Sigmoid colon (tissue), 6 donors: ENCODE measurements at regions not wholly inside any gene's neighbourhood (a gene's known extent, or its start where the extent isn't known, plus 50 kb on each side); places are given as distances from the start of the nearest gene placed in this dataset.

Source experiments
- DNase-seq: peaks from one replicate; pipeline ENCODE4 v3.0.0-alpha.2; 2019
- H3K27ac ChIP-seq, 4 donors: fragments of 200-600 bp; sonication (generic); one replicate each; pipeline ENCODE4 v1.5.1; 2016 to 2019; ENCODE audit warnings: mild to moderate bottlenecking in 1 of 4
- H3K27me3 ChIP-seq, 3 donors: fragments of 200-600 bp; sonication (generic); one replicate each; pipeline ENCODE4 v1.5.1; 2019; ENCODE audit warnings: mild to moderate bottlenecking in 1 of 3
- H3K36me3 ChIP-seq, 4 donors: fragments of 200-600 bp; sonication (generic); one replicate each; pipeline ENCODE4 v1.5.1; 2016 to 2019
- H3K4me1 ChIP-seq, 4 donors: fragments of 200-600 bp; sonication (generic); one replicate each; pipeline ENCODE4 v1.5.1; 2017 to 2019
- H3K4me3 ChIP-seq, 4 donors: fragments of 200-600 bp; sonication (generic); one replicate each; pipeline ENCODE4 v1.5.1; 2017 to 2019; ENCODE audit warnings: mild to moderate bottlenecking in 2 of 4, moderate library complexity in 1 of 4
- H3K9me3 ChIP-seq, 4 donors: fragments of 200-600 bp in 3 of 4; sonication (generic) in 3 of 4; one replicate each; pipeline versions ENCODE4 v1.5.1 to v1.6.1; 2013 to 2019
- EP300 ChIP-seq, 4 donors: sonication (generic); formaldehyde crosslinking; IDR thresholded peaks; one replicate each; pipeline ENCODE4 v1.6.1; 2017; ENCODE audit warnings: antibody characterized with exemption in 4 of 4
- POLR2A ChIP-seq, 2 donors: fragments of 450-650 bp; IDR thresholded peaks; one replicate each; pipeline ENCODE4 v1.6.1; 2016; ENCODE audit warnings: antibody characterized with exemption in 2 of 2, mild to moderate bottlenecking in 2 of 2, moderate library complexity in 2 of 2
- POLR2AphosphoS5 ChIP-seq, 4 donors: sonication (generic); formaldehyde crosslinking; IDR thresholded peaks; one replicate each; pipeline ENCODE4 v1.6.1; 2017; ENCODE audit warnings: antibody characterized with exemption in 4 of 4
- WGBS, 2 donors: extraction: QIAGEN DNeasy Blood & Tissue Kit; methylation state at CpG; one replicate each; pipeline ENCODE4 v1.1.7; 2013; 5-methylcytosine and 5-hydroxymethylcytosine counted together
- intact Hi-C: fragments of 100-400 bp; cut with DNase I; formaldehyde crosslinking; loops from one replicate; pipeline ENCODE4 v1.15.1; 2023
- TF ChIP-seq, protein P1 (sequence below), 4 experiments: fragments of 450-650 bp in 3 of 4; fragments of 200-600 bp in 1 of 4; IDR thresholded peaks; one replicate each; pipeline ENCODE4 v1.5.1; 2016 to 2019; ENCODE audit warnings: antibody characterized with exemption in 4 of 4, mild to moderate bottlenecking in 3 of 4, moderate library complexity in 2 of 4
- donor health status: healthy with polysubstance abuse.
- donor health status: healthy.

DNA sequence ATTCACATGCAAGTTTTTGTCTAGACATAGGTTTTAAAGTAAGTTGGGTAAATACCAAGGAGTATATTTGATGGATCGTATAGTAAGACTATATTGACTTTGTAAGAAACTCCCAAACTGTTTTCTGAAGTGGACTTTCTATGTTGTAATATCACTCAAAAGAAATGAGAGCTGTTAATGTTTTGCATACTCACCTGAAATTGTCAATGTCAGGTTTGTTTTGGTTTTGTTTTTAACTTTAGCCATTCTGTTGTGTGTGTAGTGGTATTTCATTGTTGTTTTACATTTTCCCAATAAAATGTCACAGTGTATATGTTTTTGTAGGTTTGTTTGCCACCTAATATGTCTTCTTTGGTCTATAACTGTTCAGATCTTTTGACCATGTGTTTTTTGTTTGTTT is 375.7 kb upstream of the CDH9 start:
- no peaks in the 10 kb centered on the region for H3K27me3 ChIP-seq

GRCh38 chr5:27412384-27412783 is 374.0 kb upstream of the CDH9 start:
- no peak for DNase-seq
- intact Hi-C loops: no loop called here
- no peaks in the 10 kb centered on the region for H3K9me3 ChIP-seq
- H3K27me3 ChIP-seq: no peaks in the 10 kb centered on the region
- no peak for TF ChIP-seq POLR2AphosphoS5 (IDR thresholded peaks at IDR 0.05)
- TF ChIP-seq, protein P1, sequence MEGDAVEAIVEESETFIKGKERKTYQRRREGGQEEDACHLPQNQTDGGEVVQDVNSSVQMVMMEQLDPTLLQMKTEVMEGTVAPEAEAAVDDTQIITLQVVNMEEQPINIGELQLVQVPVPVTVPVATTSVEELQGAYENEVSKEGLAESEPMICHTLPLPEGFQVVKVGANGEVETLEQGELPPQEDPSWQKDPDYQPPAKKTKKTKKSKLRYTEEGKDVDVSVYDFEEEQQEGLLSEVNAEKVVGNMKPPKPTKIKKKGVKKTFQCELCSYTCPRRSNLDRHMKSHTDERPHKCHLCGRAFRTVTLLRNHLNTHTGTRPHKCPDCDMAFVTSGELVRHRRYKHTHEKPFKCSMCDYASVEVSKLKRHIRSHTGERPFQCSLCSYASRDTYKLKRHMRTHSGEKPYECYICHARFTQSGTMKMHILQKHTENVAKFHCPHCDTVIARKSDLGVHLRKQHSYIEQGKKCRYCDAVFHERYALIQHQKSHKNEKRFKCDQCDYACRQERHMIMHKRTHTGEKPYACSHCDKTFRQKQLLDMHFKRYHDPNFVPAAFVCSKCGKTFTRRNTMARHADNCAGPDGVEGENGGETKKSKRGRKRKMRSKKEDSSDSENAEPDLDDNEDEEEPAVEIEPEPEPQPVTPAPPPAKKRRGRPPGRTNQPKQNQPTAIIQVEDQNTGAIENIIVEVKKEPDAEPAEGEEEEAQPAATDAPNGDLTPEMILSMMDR (IDR thresholded peaks at IDR 0.05): no peak
- TF ChIP-seq EP300 (IDR thresholded peaks at IDR 0.05): no peak
- no peak for TF ChIP-seq POLR2A (IDR thresholded peaks at IDR 0.05)
- no peaks in the 10 kb centered on the region for H3K4me1 ChIP-seq
- 78 to 88% methylated on average over 1 of the region's 1 CpG for WGBS, 2 donors
- no peaks in the 10 kb centered on the region for H3K36me3 ChIP-seq
- H3K27ac ChIP-seq: no peak overlapping the region
- no peak overlapping the region for H3K4me3 ChIP-seq

More for the DNA sequence above, 375.7 kb upstream of the CDH9 start:
- H3K9me3 ChIP-seq: no peaks in the 10 kb centered on the region
- no peaks in the 10 kb centered on the region for H3K4me1 ChIP-seq
- H3K4me3 ChIP-seq: no peak overlapping the region
- intact Hi-C loops: no loop called here
- DNase-seq: no peak
- 83 to 84% methylated on average over 1 of the region's 1 CpG for WGBS, 2 donors
- H3K36me3 ChIP-seq: no peaks in the 10 kb centered on the region
- TF ChIP-seq POLR2A (IDR thresholded peaks at IDR 0.05): no peak
- TF ChIP-seq, protein P1 (IDR thresholded peaks at IDR 0.05): no peak
- no peak for TF ChIP-seq EP300 (IDR thresholded peaks at IDR 0.05)
- no peak for TF ChIP-seq POLR2AphosphoS5 (IDR thresholded peaks at IDR 0.05)
- no peak overlapping the region for H3K27ac ChIP-seq

DNA sequence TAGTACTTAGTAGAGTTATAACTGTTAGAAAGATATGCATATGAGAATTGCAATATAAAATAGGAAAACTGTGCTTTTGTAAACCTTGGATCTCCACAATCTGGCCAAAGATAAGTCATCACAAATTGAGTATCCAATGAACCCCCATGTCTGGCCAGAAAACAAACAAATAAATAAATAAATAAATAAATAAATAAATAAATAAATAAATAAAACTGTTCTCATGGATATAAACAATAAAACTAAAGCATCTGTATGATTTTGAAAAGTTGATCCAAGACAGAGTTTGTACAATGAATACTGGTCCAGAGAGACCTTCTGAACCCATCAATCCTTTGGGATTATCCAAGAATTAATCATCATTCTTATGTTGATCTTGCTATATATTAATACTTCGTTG is 367.6 kb upstream of the CDH9 start:
- H3K36me3 ChIP-seq: no peaks in the 10 kb centered on the region
- H3K4me1 ChIP-seq: no peaks in the 10 kb centered on the region
- DNase-seq: no peak
- no peaks in the 10 kb centered on the region for H3K27me3 ChIP-seq
- 49 to 76% methylated on average over 1 of the region's 1 CpG for WGBS, 2 donors
- H3K27ac ChIP-seq: no peak overlapping the region
- no peak overlapping the region for H3K4me3 ChIP-seq
- TF ChIP-seq, protein P1 (IDR thresholded peaks at IDR 0.05): no peak
- TF ChIP-seq EP300 (IDR thresholded peaks at IDR 0.05): no peak
- no peak for TF ChIP-seq POLR2AphosphoS5 (IDR thresholded peaks at IDR 0.05)
- no peak for TF ChIP-seq POLR2A (IDR thresholded peaks at IDR 0.05)
- intact Hi-C loops: no loop called here
- H3K9me3 ChIP-seq: no peaks in the 10 kb centered on the region

- whole genome bisulfite sequencing, 2 donors: 62 to 75% methylated on average over 5 of the region's 5 CpGs
- intact Hi-C loops: no loop called here
- Histone ChIP-seq H3K27me3 (no peaks in the 10 kb centered on the region), H3K4me1 (no peaks in the 10 kb centered on the region), H3K27ac (no peak overlapping the region), H3K9me3 (no peaks in the 10 kb centered on the region), H3K4me3 (no peak overlapping the region), H3K36me3 (no peaks in the 10 kb centered on the region)
- no peak for DNase-seq
- TF ChIP-seq, protein P1 (IDR thresholded peaks at IDR 0.05): no peak
- TF ChIP-seq POLR2AphosphoS5 (IDR thresholded peaks at IDR 0.05): no peak
- TF ChIP-seq EP300 (IDR thresholded peaks at IDR 0.05): no peak
- no peak for TF ChIP-seq POLR2A (IDR thresholded peaks at IDR 0.05)
Observed at GRCh38 chr5:27403243-27403882, 365.0 kb upstream of the CDH9 start.

DNA sequence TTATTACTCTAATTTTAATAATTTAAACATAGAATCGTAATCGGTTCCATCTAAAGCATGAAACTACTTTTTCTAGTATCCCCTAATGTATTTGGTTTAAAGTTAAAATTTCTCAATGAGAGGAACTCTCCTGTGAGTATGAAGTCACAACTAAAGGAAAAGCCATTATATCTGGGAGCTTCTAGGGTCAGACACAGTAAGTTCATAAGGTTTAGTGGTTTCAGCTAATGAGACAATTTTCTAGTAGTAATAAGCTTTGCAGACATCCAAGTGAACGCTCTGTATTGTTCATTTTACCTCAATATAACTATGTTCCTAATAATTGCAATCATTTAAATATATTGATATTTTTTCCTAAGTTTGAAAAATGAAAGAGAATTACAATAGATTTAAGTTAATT is 364.4 kb upstream of the CDH9 start:
- H3K36me3 ChIP-seq: no peaks in the 10 kb centered on the region
- no peak overlapping the region for H3K27ac ChIP-seq
- no peaks in the 10 kb centered on the region for H3K4me1 ChIP-seq
- 74 to 79% methylated on average over 3 of the region's 3 CpGs for WGBS, 2 donors
- H3K27me3 ChIP-seq: no peaks in the 10 kb centered on the region
- H3K4me3 ChIP-seq: no peak overlapping the region
- no peaks in the 10 kb centered on the region for H3K9me3 ChIP-seq
- intact Hi-C loops: no loop called here
- no peak for DNase-seq
- TF ChIP-seq POLR2A (IDR thresholded peaks at IDR 0.05) (no peak), POLR2AphosphoS5 (IDR thresholded peaks at IDR 0.05) (no peak), EP300 (IDR thresholded peaks at IDR 0.05) (no peak)
- TF ChIP-seq, protein P1 (IDR thresholded peaks at IDR 0.05): no peak
